ENCODE measurements at regions not wholly inside any gene's neighbourhood (a gene's known extent, or its start where the extent isn't known, plus 50 kb on each side); places are given as distances from the start of the nearest gene placed in this dataset.

DNA sequence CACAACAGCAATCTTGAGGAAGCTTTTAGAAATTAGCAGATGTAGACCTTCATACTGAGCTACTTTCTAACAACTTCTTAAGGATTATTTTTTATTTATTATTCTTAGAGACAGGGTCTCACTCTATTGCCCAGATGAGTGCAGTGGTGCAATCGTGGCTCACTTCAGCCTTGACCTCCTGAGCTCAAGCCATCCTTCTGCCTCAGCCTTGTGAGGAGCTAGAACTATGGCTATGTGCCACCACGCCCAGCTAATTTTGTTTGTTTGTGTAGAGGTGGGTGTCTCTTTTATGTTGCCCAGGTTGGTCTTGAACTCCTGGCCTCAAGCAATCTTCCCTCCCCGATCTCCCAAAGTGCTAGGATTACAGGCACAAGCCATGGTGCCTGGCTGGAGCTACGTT is 200.6 kb downstream of the TSHZ3 start (continued):
- no peak for TF ChIP-seq POLR2A (IDR thresholded peaks at IDR 0.05; ENCODE audit: control extremely low read depth in 1 of 2, low read depth in 2 of 2, low read length in 2 of 2)
- no peak for TF ChIP-seq RXRA (IDR thresholded peaks at IDR 0.05; ENCODE audit: insufficient read depth, low read depth, low read length)
